NCI-H460 (cell line): ENCODE measurements at regions not wholly inside any gene's neighbourhood (a gene's known extent, or its start where the extent isn't known, plus 50 kb on each side); places are given as distances from the start of the nearest gene placed in this dataset.
A peak's percentile ranks its signal among the peaks of the same experiment; 100 is the strongest.

ENCODE experiments used
- DNase-seq: peaks from one replicate; pipeline ENCODE4 v3.0.0-alpha.2; 2016; ENCODE audit warnings: low read depth; ENCODE audit errors: extremely low read depth

DNA sequence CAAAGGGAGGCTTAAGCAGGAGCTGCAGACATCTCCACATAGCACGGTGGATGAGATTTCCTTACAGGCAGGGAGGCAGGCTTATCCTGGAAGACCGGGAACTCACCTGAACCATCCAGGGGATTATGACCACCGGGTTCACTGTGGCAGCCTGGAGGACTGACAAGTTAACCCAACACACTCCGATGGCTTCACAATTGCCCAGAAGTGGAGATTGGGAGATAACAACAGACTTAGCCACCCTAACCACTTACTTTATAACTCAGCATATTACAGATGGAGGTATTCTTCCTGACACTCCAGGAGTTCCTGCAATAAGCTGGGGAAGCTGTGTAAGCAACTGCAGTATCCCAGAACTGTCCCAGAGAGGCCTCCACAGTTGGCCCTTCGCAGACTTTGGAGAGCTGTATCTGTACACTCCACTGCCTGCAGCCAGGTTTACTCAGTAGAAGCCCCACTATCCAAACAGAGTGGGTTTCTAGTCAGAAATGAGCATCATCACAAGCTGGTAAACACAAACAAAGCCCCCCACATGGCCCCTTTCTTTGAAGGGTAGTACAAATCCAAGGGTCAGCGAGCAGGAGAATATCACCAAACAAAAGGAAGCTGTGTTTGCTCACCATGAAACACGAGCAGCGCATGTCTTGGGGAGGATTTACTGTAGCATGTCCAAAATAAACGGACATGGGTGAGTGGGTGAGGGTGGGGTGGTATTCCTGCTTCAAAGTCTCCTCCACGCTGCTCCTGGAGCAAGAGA is 462.2 kb downstream of the RASEF start:
- DNase-seq: no peak

DNA sequence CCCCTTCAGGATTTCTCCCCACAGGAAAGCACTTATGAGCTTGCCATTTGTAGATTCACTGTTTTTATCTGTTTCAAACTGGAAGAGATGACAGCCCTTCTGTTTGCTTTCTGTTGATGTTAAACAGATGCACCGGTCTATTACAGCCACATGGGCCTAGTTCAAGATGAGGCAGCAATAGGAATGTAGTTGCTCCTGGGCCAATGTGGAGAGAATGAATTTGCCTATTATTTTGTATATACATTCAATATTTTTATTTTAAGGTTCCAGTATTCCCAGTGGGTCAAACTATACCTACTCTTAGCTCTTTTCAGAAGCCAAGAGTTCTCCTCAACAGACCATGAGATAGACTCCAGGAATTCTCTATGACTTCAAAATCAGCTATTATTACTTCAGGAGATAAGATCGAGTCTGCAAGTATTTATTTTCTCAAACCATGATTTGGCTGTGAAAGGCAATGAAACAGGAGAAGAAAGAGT is 461.6 kb downstream of the RASEF start:
- DNase-seq: no peak

DNA sequence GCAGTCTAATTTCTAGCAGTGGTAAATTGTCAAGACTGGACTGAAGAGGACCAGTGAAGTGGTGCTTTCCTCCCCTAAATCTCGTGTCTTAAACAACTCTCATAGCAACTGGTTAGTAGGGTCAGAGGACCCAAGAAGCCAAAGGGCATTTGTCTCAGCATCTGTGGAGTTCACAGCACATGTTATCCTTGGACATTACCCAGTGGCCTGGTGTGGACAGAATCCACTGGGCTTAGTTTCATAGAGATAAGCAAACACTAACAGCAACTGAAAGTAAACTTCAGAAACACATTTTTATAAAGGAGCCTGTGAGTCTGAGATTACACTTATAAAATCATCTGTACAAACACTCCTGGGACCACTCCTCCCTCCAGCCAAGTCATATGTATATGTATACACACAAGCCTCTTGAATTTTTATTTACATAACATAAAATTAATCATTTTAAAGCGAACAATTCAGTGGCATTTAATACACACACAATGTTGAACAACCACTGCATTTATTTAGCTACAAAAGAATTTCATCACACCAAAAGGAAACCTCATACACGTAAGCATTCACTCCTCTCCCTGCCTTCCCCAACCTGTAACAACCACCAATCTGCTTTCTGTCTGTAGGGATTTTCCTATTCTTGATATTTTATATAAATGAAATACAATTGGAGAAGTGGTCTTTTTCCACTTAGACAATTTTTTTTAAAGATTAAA is 457.8 kb downstream of the RASEF start:
- no peak for DNase-seq

GRCh38 chr9:82605657-82606031 is 457.3 kb downstream of the RASEF start:
- DNase-seq: no peak

DNA sequence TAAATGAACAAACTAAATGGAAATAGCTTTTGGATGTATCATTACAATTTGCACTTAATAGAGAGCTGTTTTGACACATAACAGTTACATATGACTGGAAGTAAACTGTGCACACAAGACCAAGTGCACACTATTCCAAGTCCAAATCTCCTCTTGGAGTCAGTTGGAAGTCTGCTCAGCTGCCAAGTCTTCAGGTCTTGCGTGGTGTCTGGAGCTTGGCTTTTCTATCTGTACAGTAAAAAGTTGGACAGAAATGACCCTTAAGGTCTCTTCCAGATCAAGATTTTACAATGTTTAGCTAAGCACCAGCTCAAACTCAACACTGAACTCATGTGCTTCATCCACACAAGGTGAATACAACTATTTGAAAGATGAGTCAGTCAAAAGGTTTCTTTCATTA is 456.9 kb downstream of the RASEF start:
- DNase-seq: no peak

GRCh38 chr9:82606492-82607382 is 456.2 kb downstream of the RASEF start:
- DNase-seq: peak; percentile 18

GRCh38 chr9:82608487-82608886 is 454.5 kb downstream of the RASEF start:
- no peak for DNase-seq

GRCh38 chr9:82612942-82613341 is 450.0 kb downstream of the RASEF start:
- DNase-seq: no peak

GRCh38 chr9:82613498-82613897 is 449.4 kb downstream of the RASEF start:
- DNase-seq: no peak

GRCh38 chr9:82616545-82616944 is 446.4 kb downstream of the RASEF start:
- DNase-seq: no peak

- no peak for DNase-seq
These were observed 441.5 kb downstream of the RASEF start for GRCh38 chr9:82621447-82621846.

- no peak for DNase-seq
These were observed 425.6 kb downstream of the RASEF start for GRCh38 chr9:82637368-82637767.

DNA sequence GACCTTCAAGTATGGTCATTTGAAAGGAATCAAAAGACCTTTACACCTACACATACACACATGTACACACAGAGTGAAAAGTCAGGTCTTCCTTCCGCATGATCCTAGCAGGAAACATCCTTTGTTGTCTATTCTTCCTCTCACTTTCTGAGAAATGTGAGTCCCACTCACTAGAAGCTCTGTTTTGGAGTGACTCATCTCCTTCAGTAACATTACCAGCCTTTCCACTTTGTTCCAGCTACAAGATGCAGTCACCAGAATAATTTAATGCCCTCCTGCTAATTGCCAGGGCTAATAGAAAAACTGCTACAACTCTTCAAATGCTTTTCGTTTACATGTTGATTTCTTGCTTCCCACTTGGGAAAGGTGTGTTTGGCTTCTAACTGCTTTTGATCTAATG is 417.3 kb downstream of the RASEF start:
- no peak for DNase-seq

DNA sequence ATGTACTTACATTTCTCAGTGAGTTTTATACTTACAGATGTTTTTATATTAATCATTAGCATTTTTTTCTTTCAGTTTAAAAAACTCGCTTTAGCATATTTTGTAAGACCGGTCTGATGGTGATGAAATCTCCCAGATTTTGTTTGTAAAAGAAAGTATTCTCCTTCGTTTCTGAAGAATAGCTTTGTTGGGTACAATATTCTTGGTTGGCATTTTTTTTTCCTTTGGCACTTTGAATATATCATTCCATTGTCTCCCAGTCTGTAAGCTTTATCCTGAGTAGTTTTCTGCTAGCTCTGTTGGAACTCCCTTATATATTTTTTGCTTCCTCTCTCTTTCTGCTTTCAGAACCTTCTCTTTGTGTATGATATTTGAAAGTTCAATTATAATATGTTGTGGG is 412.6 kb downstream of the RASEF start:
- no peak for DNase-seq

DNA sequence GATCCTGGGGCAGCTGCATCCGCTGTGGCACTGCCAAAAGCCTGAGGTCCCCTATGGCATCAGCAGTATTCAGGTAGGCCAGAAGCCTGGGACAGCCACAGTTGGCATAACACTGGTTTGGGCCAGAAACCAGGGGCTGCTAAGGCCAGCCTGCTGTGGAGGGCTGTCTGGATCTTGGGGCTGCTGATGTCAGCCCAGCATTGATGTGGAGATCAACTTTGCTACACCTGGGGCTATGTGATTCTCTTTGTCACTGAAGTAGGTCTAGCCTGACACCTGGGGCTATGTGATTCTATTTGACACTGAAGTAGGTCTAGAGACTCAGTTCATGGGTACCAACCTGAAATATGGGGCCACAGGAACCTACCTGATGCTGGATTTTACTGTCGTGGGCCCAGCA is 411.5 kb downstream of the RASEF start:
- no peak for DNase-seq

DNA sequence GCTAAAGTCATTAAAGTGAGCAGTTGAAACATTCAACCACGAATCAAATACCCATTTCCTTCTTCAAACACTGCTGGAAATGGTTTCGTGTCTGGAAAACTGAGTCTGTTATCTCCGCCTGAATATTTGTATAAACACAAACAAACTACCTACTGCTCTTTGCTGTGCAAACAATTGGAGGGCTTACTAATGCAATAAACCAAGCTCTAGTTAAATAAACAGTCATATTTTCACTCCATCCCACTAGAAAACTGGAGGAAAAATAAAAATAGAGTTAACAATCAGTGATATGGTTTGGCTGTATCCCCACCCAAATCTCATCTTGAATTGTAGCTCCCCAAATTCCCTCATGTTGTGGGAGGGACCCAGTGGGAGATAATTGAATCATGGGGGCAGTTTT is 397.6 kb downstream of the RASEF start:
- DNase-seq: no peak

DNA sequence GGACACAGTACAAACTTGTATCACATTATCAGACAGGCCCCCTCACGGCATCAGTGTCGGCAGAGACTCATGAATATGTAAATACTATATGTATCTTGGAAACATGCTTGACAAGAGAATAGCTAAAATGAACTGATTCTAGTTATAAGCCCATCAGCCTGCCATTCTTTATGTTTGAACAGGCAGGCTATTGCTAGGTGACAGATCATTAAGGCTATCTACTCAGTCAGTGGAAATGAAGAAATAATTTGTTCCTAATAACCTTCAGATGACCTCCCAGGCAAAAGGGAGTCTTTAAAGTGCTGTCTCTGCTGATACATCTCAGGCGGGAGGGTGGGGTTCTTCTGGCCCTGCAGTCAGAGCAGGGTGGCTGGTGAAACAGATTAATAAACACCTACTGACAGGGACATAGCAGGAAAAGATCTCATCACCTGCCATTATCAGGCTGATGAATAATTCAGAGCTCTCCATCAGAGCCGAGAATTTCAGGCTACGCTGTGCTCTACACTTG is 394.2 kb downstream of the RASEF start:
- no peak for DNase-seq

DNA sequence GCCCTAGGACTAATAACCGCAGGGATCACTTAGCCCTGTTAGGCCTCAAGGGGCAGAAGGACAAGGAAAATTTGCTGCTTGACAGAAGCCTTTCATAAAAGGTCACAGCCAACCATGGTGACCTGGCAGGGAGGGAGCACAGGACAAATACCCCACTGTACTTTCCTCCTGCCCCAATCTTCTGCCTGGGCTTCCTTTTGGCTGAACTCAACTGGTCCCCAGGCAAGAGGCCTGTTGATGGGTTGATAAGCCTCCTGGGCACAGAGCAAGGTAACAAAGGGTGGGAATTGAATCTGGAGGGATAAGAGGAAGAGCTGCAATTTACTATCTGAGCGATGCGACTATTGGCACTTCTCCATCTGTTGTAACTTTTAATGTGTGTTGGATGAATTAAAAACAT is 392.9 kb downstream of the RASEF start:
- DNase-seq: no peak

GRCh38 chr9:82670726-82671125 is 392.2 kb downstream of the RASEF start:
- no peak for DNase-seq

GRCh38 chr9:82673201-82673600 is 389.7 kb downstream of the RASEF start:
- no peak for DNase-seq

GRCh38 chr9:82673919-82674318 is 389.0 kb downstream of the RASEF start:
- no peak for DNase-seq
